SIG-M5 (cell line): ENCODE measurements at regions not wholly inside any gene's neighbourhood (a gene's known extent, or its start where the extent isn't known, plus 50 kb on each side); places are given as distances from the start of the nearest gene placed in this dataset.

ENCODE experiments used
- DNase-seq: peaks from one replicate; lab custom pipeline; 2025; lab: John Stamatoyannopoulos, UW

GRCh38 chr1:87165177-87165576, 163.5 kb upstream of the LMO4 start:
- DNase-seq, result no peak

GRCh38 chr1:87167157-87167789, 161.4 kb upstream of the LMO4 start:
- DNase-seq, result no peak

DNA sequence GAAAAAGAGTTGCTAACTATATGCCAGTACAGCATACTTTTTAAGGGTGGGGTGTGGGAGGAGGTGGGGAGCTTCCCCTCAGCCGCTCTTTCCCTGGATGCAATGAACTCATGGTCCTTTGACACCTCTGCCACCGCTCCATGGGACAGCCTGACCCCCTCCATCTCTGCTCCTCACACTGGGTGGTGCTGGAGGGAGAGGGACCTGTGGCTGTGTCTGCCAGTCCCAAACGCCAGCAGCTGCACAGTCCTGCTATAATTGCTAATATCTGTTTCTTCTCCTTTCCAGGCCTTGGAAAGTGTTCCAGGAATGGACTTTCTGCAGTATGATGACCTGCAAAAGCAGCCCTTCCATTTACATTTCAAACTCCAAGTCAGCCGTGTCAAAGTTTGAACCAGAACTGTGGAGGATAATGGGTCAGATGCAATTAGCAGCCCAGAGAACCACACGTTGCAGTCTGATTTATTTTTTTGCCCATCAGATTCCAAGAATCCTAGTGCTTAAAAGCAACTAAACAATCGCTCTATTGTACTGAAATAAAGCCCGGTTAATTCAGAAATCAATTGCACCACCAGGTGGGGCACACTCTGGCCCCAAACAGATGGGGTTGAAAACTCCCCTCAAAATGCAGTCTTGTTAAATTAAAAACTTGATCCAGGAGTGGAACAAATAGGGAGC, 160.7 kb upstream of the LMO4 start:
- DNase-seq, result no peak

GRCh38 chr1:87169263-87169910, 159.3 kb upstream of the LMO4 start:
- DNase-seq, result no peak

DNA sequence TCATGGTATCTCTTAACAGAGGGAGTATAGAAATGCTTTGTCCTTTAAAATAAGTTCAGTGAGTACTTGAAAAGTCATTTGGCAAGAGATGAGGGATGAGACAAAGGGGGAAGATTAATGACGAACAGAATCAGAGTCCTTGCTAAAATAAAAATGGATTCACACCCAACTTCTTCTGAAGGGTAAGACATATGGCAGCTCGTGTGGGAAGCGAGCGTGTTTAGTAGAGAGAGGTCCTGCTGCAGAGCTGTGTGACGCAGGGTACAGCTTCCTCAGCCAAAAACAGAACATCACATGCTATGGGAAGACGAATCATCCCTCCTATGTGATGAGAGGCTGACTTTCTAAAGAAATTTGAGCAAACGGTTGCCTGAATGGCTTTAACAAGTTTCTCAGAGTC, 158.5 kb upstream of the LMO4 start:
- no peak for DNase-seq

- DNase-seq, result no peak
These were observed 157.6 kb upstream of the LMO4 start for GRCh38 chr1:87170931-87171598.

DNA sequence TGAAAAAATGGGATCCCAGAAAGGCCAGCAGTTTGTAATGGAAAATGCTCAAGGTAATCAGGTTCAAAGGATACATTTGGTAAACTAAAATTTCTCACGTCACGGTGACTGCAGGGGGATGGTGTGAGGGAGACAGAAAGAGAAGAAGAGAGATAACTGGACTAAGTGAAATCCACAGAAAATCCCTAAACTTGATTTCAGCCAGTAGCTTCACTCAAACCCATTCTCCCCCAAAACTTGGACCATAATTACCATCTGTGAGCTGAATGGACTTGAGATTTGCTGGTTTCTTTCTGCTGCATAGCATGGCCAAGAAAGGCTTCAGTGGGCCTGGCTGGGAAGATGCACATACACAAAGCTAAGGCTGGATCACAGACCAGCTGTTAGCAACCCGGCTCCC, 155.4 kb upstream of the LMO4 start:
- no peak for DNase-seq

DNA sequence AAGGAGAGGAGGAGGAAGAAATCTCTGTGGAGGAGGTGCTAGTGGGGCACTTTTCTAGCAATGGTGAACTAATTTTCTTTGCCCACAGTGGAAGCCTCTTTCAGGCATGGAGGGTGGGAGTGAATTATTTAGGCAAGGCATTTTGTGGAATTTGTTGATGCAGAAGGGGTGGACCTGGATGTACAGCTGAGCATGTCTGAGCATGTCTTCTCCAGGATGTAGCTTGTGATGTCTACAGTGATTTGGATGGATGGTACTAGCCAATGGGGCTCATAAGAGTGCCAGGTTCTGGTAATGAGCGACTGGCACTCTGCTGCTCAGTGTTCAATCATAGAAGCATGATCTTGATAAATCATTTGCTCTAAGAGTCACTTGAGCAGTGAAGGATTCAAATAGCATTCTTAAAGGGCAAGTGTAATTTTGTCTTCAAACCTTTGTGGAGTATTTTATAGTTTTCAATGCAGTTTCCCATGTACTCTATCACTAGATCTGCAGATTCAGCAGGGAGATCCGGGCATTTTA, 153.9 kb upstream of the LMO4 start:
- no peak for DNase-seq

DNA sequence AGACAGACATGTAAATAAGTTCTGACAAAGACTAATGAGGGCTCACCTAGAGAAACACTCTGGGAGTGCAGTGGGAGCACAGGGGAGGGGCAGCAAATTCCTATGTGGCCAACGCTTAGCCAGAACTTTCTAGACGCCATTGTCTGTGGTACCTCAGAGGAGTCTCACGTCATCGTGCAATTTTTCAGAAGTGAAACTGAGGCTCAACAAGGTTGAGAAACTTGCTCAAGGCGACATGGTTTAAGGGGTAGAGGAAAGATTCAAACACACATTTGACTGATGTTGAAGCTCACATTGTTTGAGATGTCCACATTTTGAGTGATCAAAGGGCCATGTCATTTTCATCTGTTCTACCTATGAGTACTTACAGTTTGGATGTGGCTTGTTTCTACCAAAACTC, 152.6 kb upstream of the LMO4 start:
- DNase-seq, result no peak

DNA sequence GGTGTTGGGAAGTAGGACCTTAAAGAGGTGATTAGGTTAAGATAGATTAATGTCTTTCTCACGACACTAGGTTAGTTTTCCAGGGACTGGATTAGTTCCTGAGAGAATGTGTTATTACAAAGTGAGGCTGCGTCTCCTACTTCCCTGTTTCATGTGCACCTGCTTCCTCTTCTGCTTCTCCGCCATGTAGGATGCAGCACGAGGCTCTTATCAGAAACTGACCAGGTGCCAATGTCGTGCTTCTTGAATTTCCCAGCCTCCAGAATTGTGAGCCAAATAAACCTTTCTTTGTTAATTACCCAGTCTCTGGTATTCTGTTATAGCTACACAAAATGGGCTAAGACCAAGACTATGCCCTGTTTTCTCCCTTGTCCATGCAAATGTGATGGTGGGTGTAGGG, 152.2 kb upstream of the LMO4 start:
- no peak for DNase-seq

GRCh38 chr1:87178441-87178840, 150.2 kb upstream of the LMO4 start:
- no peak for DNase-seq

DNA sequence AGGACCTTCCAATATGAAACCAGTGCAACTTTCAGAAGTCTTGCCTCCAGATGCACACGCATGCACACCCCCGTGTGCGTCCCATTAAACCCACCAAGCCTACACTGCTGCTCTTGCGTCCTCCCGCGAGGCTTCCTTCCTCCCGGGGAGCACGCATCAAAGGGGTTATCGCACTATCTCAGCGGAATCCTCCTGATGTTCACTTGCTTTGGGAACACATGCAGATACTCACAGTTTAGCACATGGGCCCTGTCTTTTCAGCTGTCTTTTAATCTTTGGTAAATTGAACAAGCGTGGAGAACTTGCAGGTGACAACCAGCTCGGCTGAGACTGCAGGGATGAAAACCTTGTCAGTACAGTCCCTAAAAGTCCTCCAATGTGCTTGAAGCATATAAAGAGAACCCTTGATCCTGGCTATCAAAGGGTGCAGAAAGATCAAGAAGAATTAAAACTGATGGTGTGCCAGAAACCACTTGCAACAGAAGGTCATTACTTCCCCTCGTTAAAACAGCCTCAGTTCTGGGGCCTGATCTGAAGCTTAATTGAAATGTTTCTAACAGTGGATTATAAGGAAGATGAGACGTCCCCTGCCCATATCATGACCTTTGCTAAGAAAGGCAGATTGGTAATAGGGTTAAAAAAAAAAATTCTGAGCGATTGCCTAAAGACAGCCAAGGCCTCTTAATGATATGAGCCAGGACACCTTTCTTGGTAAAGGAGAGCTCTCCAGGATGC, 149.4 kb upstream of the LMO4 start:
- no peak for DNase-seq

- DNase-seq, result peak; percentile 22
These were observed 148.7 kb upstream of the LMO4 start for GRCh38 chr1:87179851-87180519.

DNA sequence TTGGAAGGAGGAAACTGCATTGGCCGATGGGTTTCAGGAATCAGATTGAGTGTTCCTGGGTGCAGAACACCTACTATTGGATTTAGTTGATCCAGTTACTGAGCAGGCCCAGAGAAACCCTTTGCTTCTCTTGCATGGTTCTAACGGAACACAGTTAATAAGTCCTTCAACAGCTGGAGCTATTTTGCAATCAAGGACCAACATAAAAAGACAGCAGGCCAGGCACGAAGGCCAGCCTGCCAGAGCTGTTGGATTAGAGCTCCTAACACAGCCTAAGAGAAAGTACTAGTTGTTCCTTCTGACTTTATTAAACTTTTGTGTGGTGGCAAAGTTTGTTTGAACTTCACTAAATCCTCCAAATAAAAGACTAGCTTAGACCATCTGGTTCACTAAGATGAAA, 148.0 kb upstream of the LMO4 start:
- DNase-seq, result no peak

GRCh38 chr1:87182611-87183010, 146.1 kb upstream of the LMO4 start:
- DNase-seq, result no peak

GRCh38 chr1:87185077-87185476, 143.6 kb upstream of the LMO4 start:
- DNase-seq, result no peak

GRCh38 chr1:87186346-87186745, 142.3 kb upstream of the LMO4 start:
- DNase-seq, result no peak

- DNase-seq, result no peak
These were observed 140.0 kb upstream of the LMO4 start for GRCh38 chr1:87188640-87189039.

DNA sequence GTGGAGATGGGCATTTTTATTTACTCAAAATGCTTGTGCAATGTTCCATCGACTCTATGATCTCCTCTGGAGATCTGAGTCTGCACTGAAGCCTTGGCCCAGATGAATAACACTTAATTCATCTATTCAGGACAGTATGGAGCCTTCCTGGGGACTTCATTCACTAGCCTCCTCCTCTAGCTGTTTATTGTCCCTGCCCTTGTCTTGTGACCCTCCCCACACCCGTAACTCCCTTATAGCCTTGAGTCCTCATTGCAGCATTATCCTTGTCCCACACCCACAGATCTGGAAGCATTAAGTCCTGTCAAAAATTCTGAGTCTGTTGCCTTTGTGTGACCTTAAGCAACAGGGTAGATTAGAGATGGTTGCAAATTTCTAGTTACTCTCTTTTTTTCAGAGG, 138.3 kb upstream of the LMO4 start:
- no peak for DNase-seq

DNA sequence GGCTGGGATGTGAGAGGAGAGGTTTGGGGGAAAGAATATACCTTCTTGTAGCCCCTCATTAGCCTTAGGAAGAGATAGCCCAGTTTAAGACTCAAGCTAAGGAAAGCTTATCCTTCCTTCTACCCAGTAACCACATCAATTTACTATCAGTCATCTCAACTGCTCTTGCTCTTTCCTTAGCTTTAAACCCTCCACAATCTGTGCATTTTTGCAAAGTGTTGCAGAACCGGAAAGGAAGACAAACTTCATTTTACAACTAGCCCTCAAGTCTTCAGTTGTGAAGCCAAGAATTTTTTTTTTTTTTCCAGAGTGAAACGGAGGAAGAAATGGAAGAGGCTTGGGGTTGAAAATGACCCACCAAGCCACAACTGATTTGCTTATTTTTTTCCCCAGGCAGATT, 137.0 kb upstream of the LMO4 start:
- DNase-seq, result no peak

GRCh38 chr1:87194271-87194774, 134.4 kb upstream of the LMO4 start:
- no peak for DNase-seq
